Right ventricle myocardium superior (tissue), 1 donor: ENCODE measurements at regions not wholly inside any gene's neighbourhood (a gene's known extent, or its start where the extent isn't known, plus 50 kb on each side); places are given as distances from the start of the nearest gene placed in this dataset.
"Not testable (repeated sequence)": the region's sequence is repeated elsewhere in the genome, so short reads cannot be mapped to it uniquely, and the experiment has no call there.

Experiments used
- ATAC-seq: fragments of 200-7000 bp; cut with Tn5 transposase; one replicate; pipeline ENCODE4 v1.9.1; 2020; ENCODE audit warnings: mild to moderate bottlenecking; ENCODE audit not compliant: poor library complexity
- DNase-seq: peaks from one replicate; pipeline ENCODE4 v3.0.0-alpha.2; 2020
- intact Hi-C: fragments of 100-400 bp; cut with DNase I; formaldehyde crosslinking; loops from one replicate; pipeline ENCODE4 v1.11.2; 2022
- donor health status: DM: no; HTN: yes; CAD: no; lungs with severe emphysema.

DNA sequence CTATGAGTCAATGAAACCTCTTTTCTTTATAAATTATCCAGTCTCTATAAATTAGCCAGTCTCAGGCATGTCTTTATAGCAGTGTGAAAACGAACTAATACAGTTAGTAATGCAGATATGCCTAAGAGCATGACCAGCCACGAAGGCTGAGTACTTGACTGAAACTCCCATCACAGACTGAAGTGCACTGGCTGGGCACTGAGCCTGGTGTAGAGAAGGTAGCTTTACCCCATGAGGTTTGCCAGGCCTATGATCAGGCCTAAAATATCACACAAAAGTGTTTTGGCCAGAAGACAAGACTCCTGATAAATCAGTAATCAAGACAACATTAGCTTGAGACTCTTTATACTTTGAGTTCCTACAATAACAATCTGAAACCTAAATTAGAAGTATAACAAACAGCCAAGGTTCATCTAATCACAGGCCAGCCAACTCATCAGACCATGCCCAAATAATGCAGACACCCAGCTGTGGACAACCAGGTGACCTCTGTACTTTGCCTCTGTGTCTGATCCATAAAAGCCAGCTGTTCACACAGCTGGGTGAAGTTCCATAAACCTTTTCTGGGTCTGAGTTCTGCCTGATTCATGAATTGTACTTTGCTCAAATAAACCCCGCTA is 771.8 kb upstream of the SLITRK1 start:
- intact Hi-C loops = no loop called here
- DNase-seq (peak; percentile 65), ATAC-seq (peak; percentile 95)

DNA sequence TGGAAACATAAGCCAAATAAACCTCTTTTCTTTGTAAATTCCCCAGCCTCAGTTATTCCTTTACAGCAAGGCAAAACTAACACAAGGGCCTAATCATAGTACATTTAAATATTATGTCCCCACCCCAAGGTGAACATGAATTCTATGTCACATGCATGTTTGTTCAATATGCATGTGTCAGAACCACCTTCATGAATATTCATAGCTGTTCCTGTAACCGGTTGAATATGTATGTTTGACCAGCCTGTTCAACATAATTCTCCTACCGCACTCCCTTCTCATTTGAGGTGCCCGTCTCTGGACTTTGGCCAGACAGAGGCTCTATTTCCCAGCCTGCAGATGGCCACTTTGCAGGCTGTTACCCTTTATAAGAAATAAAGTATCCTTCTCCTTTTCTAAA is 769.4 kb upstream of the SLITRK1 start:
- intact Hi-C loops = no loop called here
- no peak for ATAC-seq
- DNase-seq = no peak

DNA sequence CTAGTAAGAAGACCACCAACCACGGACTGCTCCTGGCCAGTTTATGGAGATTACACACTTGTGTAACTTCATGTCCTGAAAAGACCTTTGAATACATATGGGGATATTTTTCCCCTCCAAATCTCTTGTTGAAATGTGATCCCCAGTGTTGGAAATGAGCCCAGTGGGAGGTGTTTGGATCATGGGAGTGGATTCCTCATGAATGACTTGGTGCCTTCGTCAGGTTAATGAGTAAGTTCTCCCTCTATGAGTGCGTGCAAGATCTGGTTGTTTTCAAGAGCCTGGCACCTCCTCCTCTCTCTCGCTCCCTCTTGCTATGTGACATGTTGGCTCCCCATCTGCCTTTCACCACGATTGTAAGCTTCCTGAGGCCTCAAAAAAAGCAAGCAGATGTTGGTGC is 769.0 kb upstream of the SLITRK1 start:
- ATAC-seq (no peak), DNase-seq (no peak)
- intact Hi-C loops = no loop called here

DNA sequence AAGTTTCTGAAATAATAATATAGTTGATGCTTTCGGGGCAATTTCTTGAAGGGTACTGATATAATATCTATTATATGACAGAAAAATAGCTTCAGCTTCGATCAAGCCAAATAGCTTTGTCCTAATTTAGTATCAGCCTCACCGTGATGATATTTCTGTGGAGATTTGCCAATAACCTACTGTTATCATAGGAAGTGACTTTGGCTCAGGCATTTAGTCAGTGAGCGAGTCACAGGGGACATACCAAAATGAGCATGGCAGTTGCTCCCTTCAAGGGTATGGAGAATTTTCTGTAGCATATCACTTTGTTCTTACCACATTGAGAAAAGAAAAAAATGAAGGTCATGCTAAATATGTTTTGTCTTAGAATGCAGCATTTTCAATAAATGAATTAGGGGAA is 767.6 kb upstream of the SLITRK1 start:
- no peak for DNase-seq
- ATAC-seq = peak; percentile 58

DNA sequence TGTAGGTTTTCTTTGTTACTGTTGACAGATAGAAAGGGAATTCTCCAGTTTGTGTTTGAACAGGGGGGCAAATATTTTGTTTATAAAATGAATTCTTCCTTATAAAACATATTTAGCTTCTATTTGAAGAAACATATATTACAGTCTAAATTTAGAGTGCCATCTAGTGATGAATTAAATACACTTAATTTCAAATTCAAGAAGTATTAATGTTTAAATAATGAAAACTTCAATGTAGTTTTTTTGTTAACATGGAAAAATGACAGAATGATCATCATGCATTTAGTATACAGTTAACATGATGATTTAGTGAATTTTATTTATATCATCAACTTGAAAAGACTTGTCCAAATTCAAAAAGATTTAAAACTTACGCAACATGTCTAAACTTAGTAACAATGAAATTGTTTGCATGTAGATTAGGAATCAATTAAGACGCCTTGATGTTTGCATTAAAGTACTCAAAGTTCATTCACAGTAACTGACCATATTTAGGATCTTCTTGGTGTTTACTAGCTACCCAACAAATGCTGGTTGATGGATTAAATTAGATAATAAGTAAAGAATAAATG is 765.9 kb upstream of the SLITRK1 start:
- no peak for ATAC-seq
- intact Hi-C loops = no loop called here
- no peak for DNase-seq

More for the DNA sequence above, 767.6 kb upstream of the SLITRK1 start:
- intact Hi-C loops = no loop called here

DNA sequence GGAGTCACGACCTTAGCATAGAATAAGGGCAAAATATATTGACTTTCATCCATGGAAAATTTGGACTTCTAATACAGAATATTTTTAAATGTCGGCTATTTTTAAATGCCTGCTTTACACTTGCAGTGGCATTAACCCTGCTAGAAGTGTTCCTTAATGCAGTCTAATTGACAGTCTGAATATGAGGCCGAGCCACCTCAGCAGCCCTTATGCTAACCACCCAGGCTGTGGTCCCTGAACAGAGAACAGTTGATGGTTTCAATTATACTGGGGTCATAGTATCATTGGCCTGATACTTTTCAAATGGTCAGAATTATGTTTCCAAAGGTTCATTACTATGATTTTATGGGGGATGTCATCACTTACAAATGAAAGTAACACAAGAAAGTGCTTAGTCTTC is 764.7 kb upstream of the SLITRK1 start:
- DNase-seq (no peak), ATAC-seq (no peak)
- intact Hi-C loops = no loop called here

DNA sequence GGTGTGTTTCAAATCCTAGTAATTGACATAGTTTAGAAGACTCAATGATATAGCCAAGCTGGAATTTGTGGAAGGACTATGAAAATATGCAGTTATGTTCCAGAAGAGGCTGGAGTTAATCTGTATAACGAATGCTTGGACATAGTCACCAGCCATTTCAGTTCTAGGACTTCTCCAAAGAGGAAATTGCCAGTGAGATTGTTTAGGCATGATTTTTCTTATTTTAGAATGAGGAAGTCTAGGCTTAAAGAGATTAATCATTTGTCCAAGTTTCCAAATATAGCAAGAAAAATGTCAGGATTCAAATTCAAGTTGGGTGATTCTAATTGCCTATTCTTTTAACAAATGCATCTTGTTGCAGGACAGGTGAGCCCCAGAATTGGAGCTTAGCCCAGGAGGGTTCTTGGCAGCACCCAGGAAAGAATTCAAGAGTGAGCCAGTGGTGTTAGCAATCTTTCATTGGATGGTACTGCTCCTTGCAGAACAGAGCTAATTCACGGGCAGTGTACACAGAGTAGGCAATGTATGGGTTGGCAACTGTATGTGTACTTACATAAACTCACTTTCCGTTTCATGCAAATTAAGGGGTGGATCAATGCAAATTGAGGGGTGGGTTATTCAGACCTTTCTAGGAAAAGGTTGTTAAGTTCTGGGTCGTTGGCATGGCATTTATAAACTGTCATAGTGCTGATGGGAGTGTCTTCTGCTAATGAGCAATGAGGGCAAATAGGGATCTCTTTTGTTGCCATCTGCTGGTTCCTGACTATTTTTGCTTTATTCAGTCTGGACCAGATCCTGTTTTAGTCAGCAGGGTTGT is 763.1 kb upstream of the SLITRK1 start:
- DNase-seq = no peak
- intact Hi-C loops = no loop called here
- peak; percentile 28 for ATAC-seq

DNA sequence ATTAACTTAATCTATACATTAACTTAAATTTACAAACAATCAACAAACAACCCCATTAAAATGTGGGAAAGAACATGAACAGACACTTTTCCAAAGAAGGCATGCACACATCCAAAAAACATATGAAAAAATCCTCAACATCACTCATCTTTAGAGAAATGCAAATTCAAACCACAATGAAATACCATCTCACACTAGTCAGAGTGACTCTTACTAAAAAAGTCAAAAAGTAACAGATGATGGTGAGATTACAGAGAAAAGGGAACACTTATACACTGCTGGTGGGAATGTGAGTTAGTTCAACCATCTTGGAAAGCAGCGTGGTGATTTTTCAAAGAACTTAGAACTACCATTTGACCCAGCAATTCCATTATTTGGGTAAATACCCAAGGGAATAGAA is 759.2 kb upstream of the SLITRK1 start:
- no peak for DNase-seq
- intact Hi-C loops = no loop called here
- ATAC-seq = no peak

DNA sequence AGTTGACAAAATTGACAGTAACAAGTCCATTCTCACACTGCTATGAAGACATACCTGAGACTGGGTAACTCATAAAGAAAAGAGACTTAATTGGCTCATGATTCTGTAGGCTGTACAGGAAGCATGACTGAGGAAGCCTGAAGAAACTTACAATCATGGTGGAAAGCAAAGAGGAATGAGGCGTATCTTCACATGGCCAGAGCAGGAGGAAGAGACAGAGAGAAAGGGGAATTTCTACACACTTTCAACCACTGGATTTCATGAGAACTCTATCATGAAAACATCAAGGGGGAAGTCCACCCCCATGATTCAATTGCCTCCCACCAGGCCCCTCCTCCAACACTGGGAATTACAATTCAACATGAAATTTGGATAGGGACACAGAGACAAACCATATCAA is 758.4 kb upstream of the SLITRK1 start:
- no peak for ATAC-seq
- intact Hi-C loops = no loop called here
- DNase-seq = no peak

DNA sequence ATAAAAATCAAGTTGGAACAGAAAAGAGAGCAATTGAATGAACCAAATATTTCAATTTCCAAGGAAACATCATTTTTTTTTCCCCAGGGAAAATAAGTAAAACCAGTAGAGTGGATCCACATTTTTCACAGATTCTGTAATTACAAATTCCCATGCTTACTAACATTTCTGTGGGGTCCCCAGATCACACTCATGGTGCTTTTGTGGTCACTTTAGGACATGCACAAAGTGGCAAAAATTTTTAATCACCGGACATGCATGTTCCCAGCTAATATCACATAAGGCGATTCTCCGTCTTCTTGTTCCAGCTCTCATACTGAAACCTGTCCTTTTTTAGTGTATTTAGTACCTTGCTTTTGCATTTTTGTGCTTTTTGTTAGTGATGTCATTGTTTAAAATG is 748.2 kb upstream of the SLITRK1 start:
- intact Hi-C loops = no loop called here
- DNase-seq = no peak
- no peak for ATAC-seq

DNA sequence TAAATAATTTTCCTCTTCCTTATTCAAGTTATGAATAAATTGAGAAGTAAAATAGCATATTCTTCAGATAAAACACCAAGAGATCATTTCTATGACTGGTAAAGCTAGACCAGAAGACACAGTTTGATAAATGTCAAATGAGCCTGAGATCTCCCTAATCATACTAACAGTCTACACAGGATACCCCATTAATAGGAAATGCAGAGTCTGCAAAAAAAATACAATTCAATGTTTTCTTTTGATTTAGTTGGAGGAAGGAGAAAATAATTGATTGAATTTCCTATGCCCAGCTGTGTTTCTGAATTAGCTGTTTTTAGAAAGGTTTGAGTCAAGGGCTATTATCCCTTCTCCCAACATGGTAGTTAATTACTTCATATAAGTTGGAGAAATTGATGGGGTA is 734.6 kb upstream of the SLITRK1 start:
- ATAC-seq (no peak), DNase-seq (no peak)
- intact Hi-C loops = no loop called here

DNA sequence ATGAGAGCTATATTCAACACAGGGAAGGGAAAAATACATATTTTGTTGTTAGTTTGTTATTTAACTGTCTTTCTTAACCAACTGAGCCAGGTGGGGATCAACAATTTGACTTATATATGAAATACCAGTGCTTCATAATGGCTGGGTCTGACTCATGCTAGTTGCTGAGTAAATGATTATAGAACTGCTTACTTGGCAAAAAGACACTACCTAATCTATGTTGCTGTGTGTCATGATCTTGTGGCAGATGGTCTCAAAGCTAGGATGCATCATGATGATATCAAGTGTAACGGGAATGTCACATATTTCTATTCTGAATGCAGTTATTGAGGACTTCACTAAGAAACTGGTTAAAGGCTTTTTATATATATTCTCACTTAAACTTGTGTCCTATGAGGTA is 727.4 kb upstream of the SLITRK1 start:
- DNase-seq (no peak), ATAC-seq (no peak)
- intact Hi-C loops = no loop called here

DNA sequence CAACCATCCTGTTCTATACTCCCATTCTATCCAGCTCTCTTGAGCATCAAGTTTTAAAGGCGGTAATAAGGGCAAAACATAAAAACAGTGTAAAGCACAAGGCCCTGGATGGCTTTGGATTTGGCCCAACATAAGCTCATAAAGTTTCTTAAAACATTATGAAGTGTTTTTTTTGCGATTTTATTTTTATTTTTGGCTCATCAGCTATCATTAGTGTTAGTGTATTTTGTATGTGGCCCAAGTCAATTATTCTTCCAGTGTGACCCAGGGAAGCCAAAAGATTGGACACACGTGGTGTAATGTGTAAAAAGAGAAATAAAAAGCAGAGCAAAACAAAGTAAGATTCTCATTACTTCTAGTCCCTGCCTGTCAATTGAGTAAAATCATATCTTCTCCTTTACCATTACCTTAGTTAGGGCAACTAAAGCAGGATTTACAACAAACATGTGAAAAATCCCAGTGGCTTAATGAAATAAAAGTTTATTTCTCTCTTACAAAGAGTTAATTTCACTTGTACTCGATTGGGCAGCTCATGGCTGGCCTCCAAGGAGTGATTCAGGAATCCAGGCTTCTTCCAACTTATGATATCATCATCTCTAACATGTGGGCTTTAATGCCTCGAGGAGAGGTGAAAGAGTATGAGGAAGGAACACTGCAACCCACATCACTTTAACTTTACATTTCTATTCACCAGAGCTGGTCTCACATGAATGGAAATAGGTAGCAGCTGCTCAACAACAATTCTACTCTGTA is 725.2 kb upstream of the SLITRK1 start:
- intact Hi-C loops = no loop called here
- no peak for ATAC-seq
- DNase-seq = peak; percentile 38

DNA sequence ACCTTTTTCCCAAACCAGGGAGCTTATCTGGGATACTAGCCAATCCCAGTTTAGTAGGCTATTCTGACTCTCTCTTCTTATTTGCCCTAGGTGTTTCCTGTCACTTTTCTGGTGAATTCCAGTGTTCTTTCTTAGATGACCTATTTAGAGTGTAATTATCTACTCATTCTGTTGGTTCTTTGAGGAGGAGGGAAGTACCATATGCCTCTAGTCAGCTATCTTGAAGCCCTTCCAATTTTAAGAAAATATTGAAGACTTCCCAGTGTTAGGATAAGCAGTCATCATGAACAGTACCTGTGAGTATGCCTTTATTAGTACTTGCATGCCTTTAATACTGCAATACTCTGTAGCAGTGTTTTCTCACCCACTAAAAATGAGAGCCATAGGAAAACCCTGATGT is 724.3 kb upstream of the SLITRK1 start:
- intact Hi-C loops = no loop called here
- DNase-seq (no peak), ATAC-seq (no peak)

DNA sequence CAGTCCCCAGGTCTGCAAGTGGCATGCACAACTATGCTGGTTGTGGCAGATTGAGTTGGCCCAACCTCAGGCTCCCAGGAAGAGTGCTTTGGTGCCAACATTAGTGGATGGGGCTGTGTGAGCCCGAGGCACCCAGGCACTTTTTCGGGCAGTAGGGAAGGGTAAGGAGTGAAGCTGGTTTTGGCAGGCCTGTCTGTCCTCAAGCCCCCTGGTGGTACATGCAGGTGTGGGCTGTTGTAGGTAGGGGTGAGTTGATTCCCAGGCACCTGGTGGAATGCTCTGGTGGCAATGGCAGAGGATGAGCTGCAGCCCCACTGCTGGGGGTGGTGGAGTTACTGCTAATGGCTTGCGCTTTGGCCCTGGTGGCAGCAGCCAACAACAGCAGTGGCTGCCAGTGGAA is 723.7 kb upstream of the SLITRK1 start:
- no peak for DNase-seq
- ATAC-seq = no peak
- intact Hi-C loops = no loop called here

DNA sequence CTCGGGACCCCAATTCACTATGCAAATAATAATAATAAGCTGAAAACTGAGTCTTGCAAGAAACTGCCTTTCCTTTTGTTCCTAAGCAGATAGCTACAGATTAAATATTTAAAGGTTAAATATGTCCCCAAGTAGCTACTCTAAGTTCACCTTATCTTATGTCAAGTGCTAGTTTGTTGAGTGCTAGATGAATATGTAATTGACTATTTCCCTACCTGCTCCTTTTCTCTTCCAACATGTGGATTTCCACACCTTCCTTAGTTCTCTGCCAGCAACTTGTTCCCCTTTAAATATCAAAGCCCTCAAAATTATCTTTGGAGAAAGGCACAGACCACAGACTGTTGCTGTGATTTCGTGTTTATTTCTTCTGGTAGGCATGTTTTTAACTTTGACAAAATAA is 709.2 kb upstream of the SLITRK1 start:
- intact Hi-C loops = no loop called here
- DNase-seq = no peak
- no peak for ATAC-seq

DNA sequence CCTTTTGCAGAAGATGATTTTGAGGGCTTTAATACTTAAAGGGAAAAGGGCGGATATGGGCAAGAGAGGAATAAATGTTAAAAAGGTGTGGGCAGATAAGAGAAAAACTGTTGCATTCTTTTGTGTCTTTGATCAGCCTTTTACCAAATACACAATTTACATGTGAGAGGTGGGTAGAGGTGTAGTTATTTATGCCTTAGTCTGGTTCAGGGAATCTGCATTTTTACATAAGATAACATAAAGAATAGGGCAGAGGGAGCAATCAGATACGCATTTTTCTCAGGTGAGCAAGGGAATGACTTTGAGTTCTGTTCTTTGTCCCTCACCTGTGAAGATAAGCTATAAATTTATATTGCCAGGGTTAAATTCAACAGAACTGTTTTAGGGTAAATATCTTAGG is 708.4 kb upstream of the SLITRK1 start:
- ATAC-seq = no peak
- intact Hi-C loops = no loop called here
- no peak for DNase-seq

DNA sequence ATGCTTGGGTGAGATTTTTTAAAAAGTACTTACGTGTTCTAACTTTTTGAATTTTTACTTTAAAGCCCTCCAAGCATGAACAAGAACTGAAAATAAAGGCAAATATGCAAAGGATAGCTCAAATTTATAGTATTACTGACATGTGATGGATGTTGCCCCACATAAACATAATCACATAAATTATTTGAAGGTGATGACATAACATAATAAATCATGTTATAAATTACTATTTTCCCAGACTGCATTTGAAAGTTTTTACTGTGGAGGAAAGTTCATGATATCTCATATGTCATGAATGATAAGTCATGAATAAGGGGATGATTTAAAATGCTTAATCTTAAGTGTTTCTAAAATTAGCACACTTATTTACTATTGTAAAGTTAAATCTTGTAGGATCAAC is 705.7 kb upstream of the SLITRK1 start:
- DNase-seq (no peak), ATAC-seq (no peak)
- intact Hi-C loops = no loop called here

DNA sequence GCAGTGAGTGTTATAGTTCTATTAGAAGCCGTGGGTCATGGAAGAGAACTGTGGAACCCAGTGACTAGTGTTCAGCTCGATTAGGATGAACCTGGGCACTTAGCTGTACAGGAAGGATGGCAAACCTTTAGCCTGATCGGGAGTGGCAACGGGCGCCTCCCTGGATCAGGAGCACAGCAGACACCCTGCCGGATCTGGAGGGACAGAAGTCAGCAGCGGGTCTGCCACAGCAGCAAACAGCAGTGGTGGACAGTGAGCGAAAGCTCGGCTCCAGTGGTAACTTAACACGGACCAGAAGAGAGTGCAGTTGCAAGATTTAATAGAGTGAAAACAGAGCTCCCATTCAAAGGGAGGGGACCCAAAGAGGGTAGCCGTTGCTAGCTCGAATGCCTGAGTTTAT is 697.6 kb upstream of the SLITRK1 start:
- ATAC-seq, intact Hi-C loops, DNase-seq: not testable (repeated sequence)

DNA sequence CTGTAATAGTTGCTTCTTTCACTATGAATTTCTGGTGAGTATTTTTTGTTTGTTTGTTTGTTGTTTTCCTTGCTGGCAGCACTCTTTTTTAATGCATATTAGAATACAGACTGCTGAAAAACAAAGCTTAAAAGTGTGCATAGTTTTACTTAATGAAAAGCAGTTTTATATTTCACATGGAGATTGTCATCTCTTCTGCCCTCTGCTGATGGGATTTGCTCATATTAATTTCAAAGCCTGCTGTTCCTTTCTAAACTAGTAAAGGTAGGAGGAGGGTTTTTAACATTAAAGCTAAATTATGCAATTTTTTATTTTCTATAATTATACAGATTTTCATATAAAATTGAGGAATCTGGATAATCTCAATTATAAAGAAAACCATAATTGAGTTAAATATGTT is 692.6 kb upstream of the SLITRK1 start:
- ATAC-seq = no peak
- intact Hi-C loops = no loop called here
- no peak for DNase-seq
